ENCODE measurements at regions not wholly inside any gene's neighbourhood (a gene's known extent, or its start where the extent isn't known, plus 50 kb on each side); places are given as distances from the start of the nearest gene placed in this dataset.

DNA sequence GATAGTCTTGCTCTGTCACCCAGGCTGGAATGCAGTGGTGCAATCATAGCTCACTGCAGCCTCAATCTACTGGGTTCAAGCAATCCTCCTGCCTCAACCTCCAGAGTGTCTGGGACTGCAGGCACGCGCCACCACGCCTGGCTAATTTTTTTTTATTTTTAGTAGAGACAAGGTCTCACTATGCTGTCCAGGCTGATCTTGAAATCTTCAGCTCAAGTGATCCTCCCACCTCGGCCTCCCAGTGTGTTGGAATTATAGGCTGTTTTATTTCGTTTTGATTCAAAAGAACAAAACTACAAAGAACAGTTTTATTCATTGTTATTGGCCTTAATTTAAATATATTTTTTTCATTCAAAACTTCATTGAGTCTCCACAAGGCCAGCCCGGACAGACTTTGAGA, 109.8 kb upstream of the NFE2L3 start:
- no peak for TF ChIP-seq POLR2A (IDR thresholded peaks at IDR 0.05; ENCODE audit: borderline replicate concordance, extremely low read depth, insufficient read depth, insufficient read length)
- TF ChIP-seq JUND (IDR thresholded peaks at IDR 0.05), result no peak
- TF ChIP-seq, protein P1, sequence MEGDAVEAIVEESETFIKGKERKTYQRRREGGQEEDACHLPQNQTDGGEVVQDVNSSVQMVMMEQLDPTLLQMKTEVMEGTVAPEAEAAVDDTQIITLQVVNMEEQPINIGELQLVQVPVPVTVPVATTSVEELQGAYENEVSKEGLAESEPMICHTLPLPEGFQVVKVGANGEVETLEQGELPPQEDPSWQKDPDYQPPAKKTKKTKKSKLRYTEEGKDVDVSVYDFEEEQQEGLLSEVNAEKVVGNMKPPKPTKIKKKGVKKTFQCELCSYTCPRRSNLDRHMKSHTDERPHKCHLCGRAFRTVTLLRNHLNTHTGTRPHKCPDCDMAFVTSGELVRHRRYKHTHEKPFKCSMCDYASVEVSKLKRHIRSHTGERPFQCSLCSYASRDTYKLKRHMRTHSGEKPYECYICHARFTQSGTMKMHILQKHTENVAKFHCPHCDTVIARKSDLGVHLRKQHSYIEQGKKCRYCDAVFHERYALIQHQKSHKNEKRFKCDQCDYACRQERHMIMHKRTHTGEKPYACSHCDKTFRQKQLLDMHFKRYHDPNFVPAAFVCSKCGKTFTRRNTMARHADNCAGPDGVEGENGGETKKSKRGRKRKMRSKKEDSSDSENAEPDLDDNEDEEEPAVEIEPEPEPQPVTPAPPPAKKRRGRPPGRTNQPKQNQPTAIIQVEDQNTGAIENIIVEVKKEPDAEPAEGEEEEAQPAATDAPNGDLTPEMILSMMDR (IDR thresholded peaks at IDR 0.05 in 2 of 3, conservative IDR thresholded peaks at IDR 0.05 in 1 of 3; ENCODE audit: borderline replicate concordance in 1 of 3, insufficient read depth in 1 of 3, low read depth in 2 of 3, low read length in 2 of 3), result no peak
- TF ChIP-seq ZNF274 (IDR thresholded peaks at IDR 0.05; ENCODE audit: low read depth, low read length), result no peak
- TF ChIP-seq EZH2 (IDR thresholded peaks at IDR 0.05), result no peak
- TF ChIP-seq, protein P2, sequence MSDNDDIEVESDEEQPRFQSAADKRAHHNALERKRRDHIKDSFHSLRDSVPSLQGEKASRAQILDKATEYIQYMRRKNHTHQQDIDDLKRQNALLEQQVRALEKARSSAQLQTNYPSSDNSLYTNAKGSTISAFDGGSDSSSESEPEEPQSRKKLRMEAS (IDR thresholded peaks at IDR 0.05), result no peak
- no peak for TF ChIP-seq POLR2AphosphoS5 (IDR thresholded peaks at IDR 0.05; ENCODE audit: low read depth, low read length)
- no peak for TF ChIP-seq SRF (IDR thresholded peaks at IDR 0.05; ENCODE audit: low read depth)
- no peak for TF ChIP-seq FOSL1 (IDR thresholded peaks at IDR 0.05; ENCODE audit: low read depth)
- TF ChIP-seq RAD21 (IDR thresholded peaks at IDR 0.05; ENCODE audit: low read depth), result no peak
- no peak for TF ChIP-seq ELF1 (IDR thresholded peaks at IDR 0.05; ENCODE audit: borderline replicate concordance, low read depth)

All from HCT116 (cell line).